Panc1 (cell line): ENCODE measurements at regions not wholly inside any gene's neighbourhood (a gene's known extent, or its start where the extent isn't known, plus 50 kb on each side); places are given as distances from the start of the nearest gene placed in this dataset.
"Not testable (repeated sequence)": the region's sequence is repeated elsewhere in the genome, so short reads cannot be mapped to it uniquely, and the experiment has no call there.

Source experiments
- ATAC-seq: fragments of 200-7000 bp; cut with Tn5 transposase; 2 replicates; pipeline ENCODE4 v1.9.1; 2020; ENCODE audit warnings: mild to moderate bottlenecking, moderate library complexity
- BruUV-seq: library from RNA; stranded (reverse); fragments of 400-500 nt; replicated peaks from 2 replicates; lab custom pipeline; 2021; lab: Mats Ljungman, UMichigan
- CTCF ChIA-PET: fragments of 300-600 bp; sonication (Branson Sonifier 250); formaldehyde crosslinking; loops from one replicate; lab custom pipeline; 2022; ENCODE audit warnings: antibody characterized with exemption; lab: Charles Lee
- POLR2A ChIA-PET: fragments of 300-600 bp; sonication (Branson Sonifier 250); formaldehyde crosslinking; loops from one replicate; lab custom pipeline; 2022; ENCODE audit warnings: antibody characterized with exemption; lab: Charles Lee
- DNase-seq: peaks from one replicate; pipeline ENCODE4 v3.0.0-alpha.2; 2010; ENCODE audit warnings: low read depth, low spot score
- H3K27ac ChIP-seq: 2 replicates; pipeline ENCODE4 v1.5.1; 2011; ENCODE audit warnings: mild to moderate bottlenecking, low read length, inconsistent platforms
- H3K27me3 ChIP-seq: fragments of 200-500 bp; sonication (Bioruptor generic); 2 replicates; pipeline ENCODE4 v1.6.0; 2014; ENCODE audit warnings: low read length, inconsistent platforms; ENCODE audit not compliant: control insufficient read depth, insufficient read depth
- H3K36me3 ChIP-seq: fragments of 200-500 bp; sonication (Bioruptor generic); 2 replicates; pipeline ENCODE4 v1.5.1; 2014; ENCODE audit warnings: inconsistent platforms, mild to moderate bottlenecking, low read length, moderate library complexity; ENCODE audit not compliant: control insufficient read depth, insufficient read depth
- H3K4me1 ChIP-seq: 2 replicates; pipeline ENCODE4 v1.5.1; 2011; ENCODE audit warnings: inconsistent platforms, mild to moderate bottlenecking, low read length, moderate library complexity; ENCODE audit not compliant: control insufficient read depth, insufficient read depth
- H3K4me3 ChIP-seq, 2 experiments: 2 replicates each; pipeline ENCODE4 v1.5.1; 2011 to 2012; ENCODE audit warnings: low read depth in 2 of 2, low read length in 2 of 2, mild to moderate bottlenecking in 2 of 2, inconsistent platforms in 1 of 2, moderate library complexity in 1 of 2
- H3K9me3 ChIP-seq: fragments of 200-500 bp; sonication (Bioruptor generic); 2 replicates; pipeline ENCODE4 v1.5.1; 2014; ENCODE audit warnings: low read depth, mild to moderate bottlenecking, inconsistent platforms, low read length, moderate library complexity; ENCODE audit not compliant: control insufficient read depth, insufficient read depth
- POLR2AphosphoS5 ChIP-seq: IDR thresholded peaks from 2 replicates; pipeline ENCODE4 v1.6.1; 2012; ENCODE audit warnings: mild to moderate bottlenecking, low read depth, low read length, moderate library complexity
- REST ChIP-seq, 2 experiments: IDR thresholded peaks; 2 replicates each; pipeline ENCODE4 v1.6.1; 2011 to 2012; ENCODE audit warnings: low read depth in 2 of 2, control low read depth in 1 of 2, low read length in 1 of 2, mild to moderate bottlenecking in 1 of 2, moderate library complexity in 1 of 2; ENCODE audit not compliant: insufficient read depth in 1 of 2
- SIN3A ChIP-seq: IDR thresholded peaks from 2 replicates; pipeline ENCODE4 v1.6.1; 2012; ENCODE audit warnings: low read depth, mild to moderate bottlenecking, low read length, moderate library complexity, borderline replicate concordance; ENCODE audit not compliant: insufficient read depth
- TCF7L2 ChIP-seq: IDR thresholded peaks from 2 replicates; pipeline ENCODE4 v1.6.1; 2011; ENCODE audit warnings: mild to moderate bottlenecking, low read depth, low read length, inconsistent platforms
- in situ Hi-C: cut with HindIII; loops from 2 replicates; pipeline ENCODE4 v1.10.0; 2016; ENCODE audit warnings: low sequenced_read_pairs, low pct_unique_long_range_greater_than_20kb
- intact Hi-C: fragments of 100-400 bp; cut with micrococcal nuclease; formaldehyde crosslinking; loops from one replicate; pipeline ENCODE4 v1.10.0; 2022; ENCODE audit not compliant: unreplicated experiment
- TF ChIP-seq, protein P1 (sequence below): fragments of 450-650 bp; IDR thresholded peaks from 2 replicates; pipeline ENCODE4 v1.5.1; 2017; ENCODE audit warnings: mild to moderate bottlenecking

GRCh38 chr1:189751311-189751710, 726.4 kb downstream of the BRINP3 start:
- no TSS peak for BruUV-seq
- intact Hi-C loops = no loop called here
- ChIA-PET CTCF (no interaction called here), POLR2A (no interaction called here)
- in situ Hi-C loops = no loop called here
- DNase-seq (no peak), ATAC-seq (no peak)
- no peak overlapping the region for H3K4me3 ChIP-seq
- H3K36me3 ChIP-seq = no peaks in the 10 kb centered on the region
- H3K4me1 ChIP-seq = no peaks in the 10 kb centered on the region
- no peaks in the 10 kb centered on the region for H3K27me3 ChIP-seq
- H3K27ac ChIP-seq = no peak overlapping the region
- no peak for TF ChIP-seq SIN3A
- TF ChIP-seq POLR2AphosphoS5 = no peak
- no peak for TF ChIP-seq REST (IDR thresholded peaks at IDR 0.05; ENCODE audit: insufficient read depth in 1 of 2, low read depth in 2 of 2, low read length in 1 of 2)
- TF ChIP-seq TCF7L2 = no peak
- TF ChIP-seq, protein P1, sequence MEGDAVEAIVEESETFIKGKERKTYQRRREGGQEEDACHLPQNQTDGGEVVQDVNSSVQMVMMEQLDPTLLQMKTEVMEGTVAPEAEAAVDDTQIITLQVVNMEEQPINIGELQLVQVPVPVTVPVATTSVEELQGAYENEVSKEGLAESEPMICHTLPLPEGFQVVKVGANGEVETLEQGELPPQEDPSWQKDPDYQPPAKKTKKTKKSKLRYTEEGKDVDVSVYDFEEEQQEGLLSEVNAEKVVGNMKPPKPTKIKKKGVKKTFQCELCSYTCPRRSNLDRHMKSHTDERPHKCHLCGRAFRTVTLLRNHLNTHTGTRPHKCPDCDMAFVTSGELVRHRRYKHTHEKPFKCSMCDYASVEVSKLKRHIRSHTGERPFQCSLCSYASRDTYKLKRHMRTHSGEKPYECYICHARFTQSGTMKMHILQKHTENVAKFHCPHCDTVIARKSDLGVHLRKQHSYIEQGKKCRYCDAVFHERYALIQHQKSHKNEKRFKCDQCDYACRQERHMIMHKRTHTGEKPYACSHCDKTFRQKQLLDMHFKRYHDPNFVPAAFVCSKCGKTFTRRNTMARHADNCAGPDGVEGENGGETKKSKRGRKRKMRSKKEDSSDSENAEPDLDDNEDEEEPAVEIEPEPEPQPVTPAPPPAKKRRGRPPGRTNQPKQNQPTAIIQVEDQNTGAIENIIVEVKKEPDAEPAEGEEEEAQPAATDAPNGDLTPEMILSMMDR = no peak
- H3K9me3 ChIP-seq = no peaks in the 10 kb centered on the region

- no peaks in the 10 kb centered on the region for H3K9me3 ChIP-seq
- H3K27me3 ChIP-seq = no peaks in the 10 kb centered on the region
- no peak overlapping the region for H3K27ac ChIP-seq
- H3K36me3 ChIP-seq = no peaks in the 10 kb centered on the region
- no peak for ATAC-seq
- POLR2A ChIA-PET = no interaction called here
- BruUV-seq = no TSS peak
- TF ChIP-seq REST (IDR thresholded peaks at IDR 0.05; ENCODE audit: insufficient read depth in 1 of 2, low read depth in 2 of 2, low read length in 1 of 2) (no peak), SIN3A (no peak), POLR2AphosphoS5 (no peak), TCF7L2 (no peak)
- TF ChIP-seq, protein P1 = no peak
- in situ Hi-C loops = no loop called here
- H3K4me1 ChIP-seq = no peaks in the 10 kb centered on the region
- CTCF ChIA-PET = no interaction called here
- DNase-seq = no peak
- no peak overlapping the region for H3K4me3 ChIP-seq
- intact Hi-C loops = no loop called here
Measured at GRCh38 chr1:189752461-189752995, 725.1 kb downstream of the BRINP3 start.

DNA sequence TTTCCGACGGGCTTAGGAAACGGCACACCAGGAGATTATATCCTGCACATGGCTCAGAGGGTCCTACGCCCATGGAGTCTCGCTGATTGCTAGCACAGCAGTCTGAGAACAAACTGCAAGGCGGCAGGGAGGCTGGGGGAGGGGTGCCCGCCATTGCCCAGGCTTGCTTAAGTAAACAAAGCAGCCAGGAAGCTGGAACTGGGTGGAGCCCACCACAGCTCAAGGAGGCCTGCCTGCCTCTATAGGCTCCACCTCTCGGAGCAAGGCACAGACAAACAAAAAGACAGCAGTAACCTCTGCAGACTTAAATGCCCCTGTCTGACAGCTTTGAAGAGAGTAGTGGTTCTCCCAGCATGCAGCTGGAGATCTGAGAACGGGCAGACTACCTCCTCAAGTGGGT, 722.6 kb downstream of the BRINP3 start:
- POLR2A ChIA-PET, DNase-seq, CTCF ChIA-PET, H3K36me3 ChIP-seq, H3K4me3 ChIP-seq, in situ Hi-C loops, H3K27ac ChIP-seq, BruUV-seq, H3K27me3 ChIP-seq, ATAC-seq, intact Hi-C loops, H3K9me3 ChIP-seq, H3K4me1 ChIP-seq: not testable (repeated sequence)
